ENCODE measurements at regions not wholly inside any gene's neighbourhood (a gene's known extent, or its start where the extent isn't known, plus 50 kb on each side); places are given as distances from the start of the nearest gene placed in this dataset.
A peak's percentile ranks its signal among the peaks of the same experiment; 100 is the strongest.
"Not testable (repeated sequence)": the region's sequence is repeated elsewhere in the genome, so short reads cannot be mapped to it uniquely, and the experiment has no call there.

- H3K14ac ChIP-seq (ENCODE audit: low read length); H4K91ac ChIP-seq (ENCODE audit: low read depth, low read length, poor library complexity); H2BK120ac ChIP-seq (ENCODE audit: low read depth, low read length); H3K4ac ChIP-seq (ENCODE audit: low read length); H2BK5ac ChIP-seq (ENCODE audit: low read length); H3K9me3 ChIP-seq (replicated peaks in 1 of 2; ENCODE audit: control insufficient read depth in 2 of 2, insufficient read depth in 1 of 2, low read depth in 1 of 2, low read length in 2 of 2); H3K4me1 ChIP-seq (ENCODE audit: control insufficient read depth in 2 of 2, insufficient read depth in 1 of 2, low read depth in 1 of 2, low read length in 2 of 2); H3K27ac ChIP-seq (replicated peaks; ENCODE audit: low read length); H3K79me1 ChIP-seq (ENCODE audit: low read depth, low read length); H3K23ac ChIP-seq (ENCODE audit: low read depth, low read length, poor library complexity); H2AFZ ChIP-seq (ENCODE audit: low read length); DNase-seq (ENCODE audit: low spot score); H3K27me3 ChIP-seq (ENCODE audit: control insufficient read depth in 3 of 3, insufficient read depth in 3 of 3, low read depth in 1 of 3, low read length in 3 of 3); H3K18ac ChIP-seq (ENCODE audit: low read length); H3K4me3 ChIP-seq (ENCODE audit: low read length in 2 of 2); H3K9ac ChIP-seq (ENCODE audit: low read depth, low read length, poor library complexity); H2BK12ac ChIP-seq (ENCODE audit: low read length); H3K4me2 ChIP-seq (ENCODE audit: insufficient read depth, low read length, poor library complexity, severe bottlenecking); H2AK5ac ChIP-seq (ENCODE audit: low read depth, low read length); H3K36me3 ChIP-seq (replicated peaks in 1 of 2; ENCODE audit: control insufficient read depth in 2 of 2, insufficient read depth in 2 of 2, low read length in 2 of 2); H4K8ac ChIP-seq (ENCODE audit: low read depth, low read length); H2BK15ac ChIP-seq (ENCODE audit: low read length): not testable (repeated sequence)
- no CpG with 5 or more reads among the region's 7 CpGs for WGBS, 2 donors (ENCODE audit: extremely low coverage in 2 of 2, insufficient read length in 2 of 2, insufficient replicate concordance in 1 of 2)
Measured at GRCh38 chr2:95755956-95756669, 164.3 kb downstream of the TRIM43 start.

GRCh38 chr2:95757988-95758387 lies 166.2 kb downstream of the TRIM43 start:
- Histone ChIP-seq H3K14ac (ENCODE audit: low read length) (no peak overlapping the region), H2BK15ac (ENCODE audit: low read length) (no peak overlapping the region), H2BK120ac (ENCODE audit: low read depth, low read length) (no peak overlapping the region), H3K4me1 (ENCODE audit: control insufficient read depth in 2 of 2, insufficient read depth in 1 of 2, low read depth in 1 of 2, low read length in 2 of 2) (peaks cover 0 to 1% of the 10 kb centered on the region in 2 donors), H2BK12ac (ENCODE audit: low read length) (no peak overlapping the region), H4K91ac (ENCODE audit: low read depth, low read length, poor library complexity) (no peak overlapping the region), H3K27ac (replicated peaks; ENCODE audit: low read length) (no peak overlapping the region), H3K23ac (ENCODE audit: low read depth, low read length, poor library complexity) (no peak overlapping the region), H3K9me3 (replicated peaks in 1 of 2; ENCODE audit: control insufficient read depth in 2 of 2, insufficient read depth in 1 of 2, low read depth in 1 of 2, low read length in 2 of 2) (no peaks in the 10 kb centered on the region), H3K9ac (ENCODE audit: low read depth, low read length, poor library complexity) (no peak overlapping the region), H3K27me3 (ENCODE audit: control insufficient read depth in 3 of 3, insufficient read depth in 3 of 3, low read depth in 1 of 3, low read length in 3 of 3) (no peaks in the 10 kb centered on the region), H2AFZ (ENCODE audit: low read length) (no peak overlapping the region), H4K8ac (ENCODE audit: low read depth, low read length) (no peak overlapping the region), H2AK5ac (ENCODE audit: low read depth, low read length) (no peak overlapping the region), H3K4me3 (ENCODE audit: low read length in 2 of 2) (no peak overlapping the region), H3K36me3 (replicated peaks in 1 of 2; ENCODE audit: control insufficient read depth in 2 of 2, insufficient read depth in 2 of 2, low read length in 2 of 2) (no peaks in the 10 kb centered on the region), H3K18ac (ENCODE audit: low read length) (no peak overlapping the region), H2BK5ac (ENCODE audit: low read length) (no peak overlapping the region), H3K4me2 (ENCODE audit: insufficient read depth, low read length, poor library complexity, severe bottlenecking) (no peak overlapping the region), H3K79me1 (ENCODE audit: low read depth, low read length) (peaks cover 1% of the 10 kb centered on the region), H3K4ac (ENCODE audit: low read length) (no peak overlapping the region)
- DNase-seq (ENCODE audit: low spot score), result no peak
- no CpG with 5 or more reads among the region's 2 CpGs for WGBS, 2 donors (ENCODE audit: extremely low coverage in 2 of 2, insufficient read length in 2 of 2, insufficient replicate concordance in 1 of 2)

- Histone ChIP-seq H2BK5ac (ENCODE audit: low read length) (no peak overlapping the region), H3K79me1 (ENCODE audit: low read depth, low read length) (peaks cover 1% of the 10 kb centered on the region), H4K8ac (ENCODE audit: low read depth, low read length) (no peak overlapping the region), H3K9ac (ENCODE audit: low read depth, low read length, poor library complexity) (no peak overlapping the region), H2AK5ac (ENCODE audit: low read depth, low read length) (no peak overlapping the region), H3K27ac (replicated peaks; ENCODE audit: low read length) (no peak overlapping the region), H3K14ac (ENCODE audit: low read length) (no peak overlapping the region), H3K4me1 (ENCODE audit: control insufficient read depth in 2 of 2, insufficient read depth in 1 of 2, low read depth in 1 of 2, low read length in 2 of 2) (peaks cover 0 to 1% of the 10 kb centered on the region in 2 donors), H3K18ac (ENCODE audit: low read length) (no peak overlapping the region), H2BK120ac (ENCODE audit: low read depth, low read length) (no peak overlapping the region), H3K4ac (ENCODE audit: low read length) (no peak overlapping the region), H3K4me3 (ENCODE audit: low read length in 2 of 2) (no peak overlapping the region), H3K9me3 (replicated peaks in 1 of 2; ENCODE audit: control insufficient read depth in 2 of 2, insufficient read depth in 1 of 2, low read depth in 1 of 2, low read length in 2 of 2) (no peaks in the 10 kb centered on the region), H2BK15ac (ENCODE audit: low read length) (no peak overlapping the region), H4K91ac (ENCODE audit: low read depth, low read length, poor library complexity) (no peak overlapping the region), H3K4me2 (ENCODE audit: insufficient read depth, low read length, poor library complexity, severe bottlenecking) (no peak overlapping the region), H3K23ac (ENCODE audit: low read depth, low read length, poor library complexity) (no peak overlapping the region), H3K27me3 (ENCODE audit: control insufficient read depth in 3 of 3, insufficient read depth in 3 of 3, low read depth in 1 of 3, low read length in 3 of 3) (no peaks in the 10 kb centered on the region), H3K36me3 (replicated peaks in 1 of 2; ENCODE audit: control insufficient read depth in 2 of 2, insufficient read depth in 2 of 2, low read length in 2 of 2) (no peaks in the 10 kb centered on the region), H2BK12ac (ENCODE audit: low read length) (no peak overlapping the region), H2AFZ (ENCODE audit: low read length) (no peak overlapping the region)
- no CpG with 5 or more reads among the region's 4 CpGs for WGBS, 2 donors (ENCODE audit: extremely low coverage in 2 of 2, insufficient read length in 2 of 2, insufficient replicate concordance in 1 of 2)
- no peak for DNase-seq (ENCODE audit: low spot score)
Measured at GRCh38 chr2:95759481-95760246, 167.9 kb downstream of the TRIM43 start.

- H2BK15ac ChIP-seq (ENCODE audit: low read length), result no peak overlapping the region
- peak overlapping the region; percentile 85 for H3K23ac ChIP-seq (ENCODE audit: low read depth, low read length, poor library complexity)
- no peak overlapping the region for H2BK120ac ChIP-seq (ENCODE audit: low read depth, low read length)
- peaks cover 0 to 1% of the 10 kb centered on the region in 2 donors for H3K4me1 ChIP-seq (ENCODE audit: control insufficient read depth in 2 of 2, insufficient read depth in 1 of 2, low read depth in 1 of 2, low read length in 2 of 2)
- no peak overlapping the region for H4K91ac ChIP-seq (ENCODE audit: low read depth, low read length, poor library complexity)
- WGBS, 2 donors (ENCODE audit: extremely low coverage in 2 of 2, insufficient read length in 2 of 2, insufficient replicate concordance in 1 of 2), result no CpG with 5 or more reads among the region's 11 CpGs
- H3K27me3 ChIP-seq (ENCODE audit: control insufficient read depth in 3 of 3, insufficient read depth in 3 of 3, low read depth in 1 of 3, low read length in 3 of 3), result no peaks in the 10 kb centered on the region
- H3K79me1 ChIP-seq (ENCODE audit: low read depth, low read length), result peaks cover 1% of the 10 kb centered on the region
- H3K4me2 ChIP-seq (ENCODE audit: insufficient read depth, low read length, poor library complexity, severe bottlenecking), result no peak overlapping the region
- H3K27ac ChIP-seq (replicated peaks; ENCODE audit: low read length), result no peak overlapping the region
- H3K9me3 ChIP-seq (replicated peaks in 1 of 2; ENCODE audit: control insufficient read depth in 2 of 2, insufficient read depth in 1 of 2, low read depth in 1 of 2, low read length in 2 of 2), result no peaks in the 10 kb centered on the region
- H2BK5ac ChIP-seq (ENCODE audit: low read length), result peak overlapping the region; percentile 75
- no peak overlapping the region for H3K9ac ChIP-seq (ENCODE audit: low read depth, low read length, poor library complexity)
- H3K4ac ChIP-seq (ENCODE audit: low read length), result no peak overlapping the region
- H2AK5ac ChIP-seq (ENCODE audit: low read depth, low read length), result peak overlapping the region; percentile 52
- peak overlapping the region; percentile 76 for H3K18ac ChIP-seq (ENCODE audit: low read length)
- no peak overlapping the region for H3K4me3 ChIP-seq (ENCODE audit: low read length in 2 of 2)
- H2BK12ac ChIP-seq (ENCODE audit: low read length), result peak overlapping the region; percentile 63
- no peak for DNase-seq (ENCODE audit: low spot score)
- no peaks in the 10 kb centered on the region for H3K36me3 ChIP-seq (replicated peaks in 1 of 2; ENCODE audit: control insufficient read depth in 2 of 2, insufficient read depth in 2 of 2, low read length in 2 of 2)
- no peak overlapping the region for H2AFZ ChIP-seq (ENCODE audit: low read length)
- H4K8ac ChIP-seq (ENCODE audit: low read depth, low read length), result no peak overlapping the region
- no peak overlapping the region for H3K14ac ChIP-seq (ENCODE audit: low read length)
Measured at GRCh38 chr2:95760806-95761525, 169.2 kb downstream of the TRIM43 start.
